SH-SY5Y (cell line): ENCODE measurements at regions not wholly inside any gene's neighbourhood (a gene's known extent, or its start where the extent isn't known, plus 50 kb on each side); places are given as distances from the start of the nearest gene placed in this dataset.

Source experiments
- GATA2 ChIP-seq: IDR thresholded peaks from 2 replicates; pipeline ENCODE4 v1.6.1; 2011; ENCODE audit warnings: mild to moderate bottlenecking, low read depth, low read length
- GATA3 ChIP-seq: IDR thresholded peaks from 2 replicates; pipeline ENCODE4 v1.6.1; 2011; ENCODE audit warnings: low read depth, mild to moderate bottlenecking, low read length, moderate library complexity

GRCh38 chr10:22087402-22087738 is 83.8 kb upstream of the DNAJC1 start:
- TF ChIP-seq GATA2 (no peak), GATA3 (no peak)
